ENCODE measurements at regions not wholly inside any gene's neighbourhood (a gene's known extent, or its start where the extent isn't known, plus 50 kb on each side); places are given as distances from the start of the nearest gene placed in this dataset.

- no peak for TF ChIP-seq CTCF (IDR thresholded peaks at IDR 0.05)
- no peak for TF ChIP-seq EP300 (IDR thresholded peaks at IDR 0.05)
Measured at GRCh38 chr12:83472772-83473171, 786.1 kb downstream of the TMTC2 start.
